ENCODE measurements at regions not wholly inside any gene's neighbourhood (a gene's known extent, or its start where the extent isn't known, plus 50 kb on each side); places are given as distances from the start of the nearest gene placed in this dataset.

- intact Hi-C loops (cut with DNase I) = no loop called here
- no peak overlapping the region for H3K4me3 ChIP-seq
- 89 to 91% (median 90%) methylated on average over 3 of the region's 3 CpGs for WGBS, 3 donors
- H3K27me3 ChIP-seq (ENCODE audit: insufficient read depth in 3 of 3, low read length in 2 of 3) = no peaks in the 10 kb centered on the region
- DNase-seq (no peak), ATAC-seq (no peak)
- no peaks in the 10 kb centered on the region for H3K9me3 ChIP-seq
- TF ChIP-seq, protein P1, sequence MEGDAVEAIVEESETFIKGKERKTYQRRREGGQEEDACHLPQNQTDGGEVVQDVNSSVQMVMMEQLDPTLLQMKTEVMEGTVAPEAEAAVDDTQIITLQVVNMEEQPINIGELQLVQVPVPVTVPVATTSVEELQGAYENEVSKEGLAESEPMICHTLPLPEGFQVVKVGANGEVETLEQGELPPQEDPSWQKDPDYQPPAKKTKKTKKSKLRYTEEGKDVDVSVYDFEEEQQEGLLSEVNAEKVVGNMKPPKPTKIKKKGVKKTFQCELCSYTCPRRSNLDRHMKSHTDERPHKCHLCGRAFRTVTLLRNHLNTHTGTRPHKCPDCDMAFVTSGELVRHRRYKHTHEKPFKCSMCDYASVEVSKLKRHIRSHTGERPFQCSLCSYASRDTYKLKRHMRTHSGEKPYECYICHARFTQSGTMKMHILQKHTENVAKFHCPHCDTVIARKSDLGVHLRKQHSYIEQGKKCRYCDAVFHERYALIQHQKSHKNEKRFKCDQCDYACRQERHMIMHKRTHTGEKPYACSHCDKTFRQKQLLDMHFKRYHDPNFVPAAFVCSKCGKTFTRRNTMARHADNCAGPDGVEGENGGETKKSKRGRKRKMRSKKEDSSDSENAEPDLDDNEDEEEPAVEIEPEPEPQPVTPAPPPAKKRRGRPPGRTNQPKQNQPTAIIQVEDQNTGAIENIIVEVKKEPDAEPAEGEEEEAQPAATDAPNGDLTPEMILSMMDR (IDR thresholded peaks at IDR 0.05) = no peak
- H3K4me1 ChIP-seq = no peaks in the 10 kb centered on the region
- H3K27ac ChIP-seq = no peak overlapping the region
- H3K36me3 ChIP-seq (ENCODE audit: insufficient read depth in 1 of 2, low read depth in 1 of 2) = no peaks in the 10 kb centered on the region
These were observed 288.1 kb downstream of the TMEM167A start for GRCh38 chr5:82789095-82789494.

DNA sequence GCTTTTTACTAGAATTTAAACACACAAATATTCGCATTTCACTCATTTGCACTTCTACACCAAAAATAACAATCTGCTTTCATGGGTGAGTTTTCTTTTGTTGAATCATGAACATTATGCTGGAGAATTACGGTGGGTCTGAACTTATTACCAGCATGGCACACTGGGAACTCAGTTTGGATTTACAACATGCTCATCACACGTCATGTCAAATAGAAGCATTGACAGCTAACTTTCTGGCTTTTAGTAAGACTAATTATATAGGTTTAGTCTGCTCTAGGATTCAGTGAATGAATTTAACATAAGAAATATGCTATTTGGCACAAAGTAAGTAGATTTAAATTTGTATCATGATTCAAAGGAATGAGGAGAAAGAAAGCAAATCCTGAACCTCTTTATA, 290.4 kb downstream of the TMEM167A start:
- 89 to 93% (median 90%) methylated on average over 3 of the region's 3 CpGs for WGBS, 3 donors
- Histone ChIP-seq H3K27ac (no peak overlapping the region), H3K4me1 (no peaks in the 10 kb centered on the region), H3K9me3 (no peaks in the 10 kb centered on the region), H3K27me3 (ENCODE audit: insufficient read depth in 3 of 3, low read length in 2 of 3) (no peaks in the 10 kb centered on the region), H3K36me3 (ENCODE audit: insufficient read depth in 1 of 2, low read depth in 1 of 2) (no peaks in the 10 kb centered on the region), H3K4me3 (no peak overlapping the region)
- no peak for ATAC-seq
- TF ChIP-seq, protein P1 (IDR thresholded peaks at IDR 0.05) = no peak
- intact Hi-C loops (cut with DNase I) = no loop called here
- no peak for DNase-seq

GRCh38 chr5:82785882-82786509, 291.2 kb downstream of the TMEM167A start:
- DNase-seq (no peak), ATAC-seq (no peak)
- intact Hi-C loops (cut with DNase I) = no loop called here
- no peaks in the 10 kb centered on the region for H3K9me3 ChIP-seq
- no peaks in the 10 kb centered on the region for H3K4me1 ChIP-seq
- H3K27ac ChIP-seq = no peak overlapping the region
- no peaks in the 10 kb centered on the region for H3K27me3 ChIP-seq (ENCODE audit: insufficient read depth in 3 of 3, low read length in 2 of 3)
- TF ChIP-seq, protein P1 (IDR thresholded peaks at IDR 0.05) = no peak
- no peak overlapping the region for H3K4me3 ChIP-seq
- no peaks in the 10 kb centered on the region for H3K36me3 ChIP-seq (ENCODE audit: insufficient read depth in 1 of 2, low read depth in 1 of 2)

DNA sequence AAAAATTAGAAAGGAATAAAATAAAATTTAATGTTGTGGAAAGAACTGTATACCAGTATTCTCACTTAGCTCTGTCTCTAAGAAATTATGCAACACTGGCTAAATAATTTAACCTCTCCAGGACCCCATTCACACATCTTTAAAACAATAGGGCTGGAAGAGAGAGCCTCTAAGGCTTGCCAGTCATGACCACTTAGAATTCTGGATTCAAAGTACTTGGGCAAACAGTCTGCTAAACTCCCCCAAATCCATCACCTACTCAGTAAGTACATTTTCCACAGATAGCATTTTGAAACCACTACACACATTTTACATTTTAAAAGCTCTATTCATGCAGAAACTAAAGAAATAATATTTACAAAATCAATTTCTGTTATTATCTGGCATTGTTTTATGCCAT, 291.7 kb downstream of the TMEM167A start:
- H3K9me3 ChIP-seq = no peaks in the 10 kb centered on the region
- no peaks in the 10 kb centered on the region for H3K4me1 ChIP-seq
- no peak for ATAC-seq
- H3K27ac ChIP-seq = no peak overlapping the region
- H3K4me3 ChIP-seq = no peak overlapping the region
- TF ChIP-seq, protein P1 (IDR thresholded peaks at IDR 0.05) = no peak
- no peaks in the 10 kb centered on the region for H3K36me3 ChIP-seq (ENCODE audit: insufficient read depth in 1 of 2, low read depth in 1 of 2)
- intact Hi-C loops (cut with DNase I) = no loop called here
- H3K27me3 ChIP-seq (ENCODE audit: insufficient read depth in 3 of 3, low read length in 2 of 3) = no peaks in the 10 kb centered on the region
- DNase-seq = no peak

DNA sequence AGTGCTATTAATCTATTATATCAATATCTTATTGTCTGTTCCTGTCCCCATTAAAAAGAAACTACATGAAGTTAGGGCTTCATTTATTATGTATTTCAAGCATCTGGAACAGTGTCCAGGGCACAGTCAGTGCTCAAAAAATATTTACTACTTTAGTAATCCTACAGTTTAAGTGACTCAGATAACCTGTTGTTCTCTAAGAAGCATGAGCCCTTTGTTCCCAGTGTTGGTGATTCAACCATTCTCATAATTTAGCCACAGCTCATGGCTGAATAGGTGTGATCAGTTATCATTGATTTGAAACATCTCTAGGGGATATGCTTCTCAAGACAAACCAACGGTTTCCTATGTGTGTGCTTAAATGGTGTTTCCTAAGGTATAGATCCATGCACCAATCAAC, 292.7 kb downstream of the TMEM167A start:
- DNase-seq (no peak), ATAC-seq (no peak)
- Histone ChIP-seq H3K36me3 (ENCODE audit: insufficient read depth in 1 of 2, low read depth in 1 of 2) (no peaks in the 10 kb centered on the region), H3K9me3 (no peaks in the 10 kb centered on the region), H3K27me3 (ENCODE audit: insufficient read depth in 3 of 3, low read length in 2 of 3) (no peaks in the 10 kb centered on the region), H3K27ac (no peak overlapping the region), H3K4me1 (no peaks in the 10 kb centered on the region), H3K4me3 (no peak overlapping the region)
- 39 to 84% (median 82%) methylated on average over 1 of the region's 1 CpG for WGBS, 3 donors
- intact Hi-C loops (cut with DNase I) = no loop called here
- TF ChIP-seq, protein P1 (IDR thresholded peaks at IDR 0.05) = no peak

Data from psoas muscle (tissue), 7 donors.